Stimulated activated naive CD8-positive, alpha-beta T cell treated with anti-CD3 and anti-CD28 coated beads, Interleukin-15, amount 100 ng/mL, for 72 hours (primary cell): ENCODE measurements at regions not wholly inside any gene's neighbourhood (a gene's known extent, or its start where the extent isn't known, plus 50 kb on each side); places are given as distances from the start of the nearest gene placed in this dataset.

Source experiments
- ATAC-seq: fragments of 150-1000 bp; cut with Tn5 transposase; 2 replicates; pipeline ENCODE4 v1.10.0; 2021; ENCODE audit warnings: mild to moderate bottlenecking, moderate library complexity
- DNase-seq, 2 donors: peaks; one replicate each; pipeline ENCODE4 v3.0.0; 2021 to 2022
- H3K27ac Mint-ChIP-seq, 2 donors: one replicate each; pipeline ENCODE4 v1.8.0; 2022; ENCODE audit warnings: mild to moderate bottlenecking in 2 of 2, mixed read lengths in 2 of 2, moderate library complexity in 2 of 2
- H3K27me3 Mint-ChIP-seq: one replicate; pipeline ENCODE4 v1.8.0; 2022; ENCODE audit warnings: mixed read lengths
- H3K4me1 Mint-ChIP-seq: one replicate; pipeline ENCODE4 v1.8.0; 2022; ENCODE audit warnings: mild to moderate bottlenecking, mixed read lengths
- H3K4me3 Mint-ChIP-seq, 2 donors: one replicate each; pipeline ENCODE4 v1.8.0; 2022; ENCODE audit warnings: mild to moderate bottlenecking in 2 of 2, mixed read lengths in 2 of 2, moderate library complexity in 1 of 2
- H3K9me3 Mint-ChIP-seq, 2 donors: one replicate each; pipeline ENCODE4 v1.8.0; 2022; ENCODE audit warnings: mixed read lengths in 2 of 2

- DNase-seq = no peak
- H3K4me3 Mint-ChIP-seq = no peak overlapping the region
- ATAC-seq = no peak
- peaks cover 32% of the 10 kb centered on the region for H3K27me3 Mint-ChIP-seq
- no peaks in the 10 kb centered on the region for H3K9me3 Mint-ChIP-seq
- H3K27ac Mint-ChIP-seq = no peak overlapping the region
- no peaks in the 10 kb centered on the region for H3K4me1 Mint-ChIP-seq
Observed at GRCh38 chr7:156219307-156220077, 407.2 kb upstream of the SHH start.

DNA sequence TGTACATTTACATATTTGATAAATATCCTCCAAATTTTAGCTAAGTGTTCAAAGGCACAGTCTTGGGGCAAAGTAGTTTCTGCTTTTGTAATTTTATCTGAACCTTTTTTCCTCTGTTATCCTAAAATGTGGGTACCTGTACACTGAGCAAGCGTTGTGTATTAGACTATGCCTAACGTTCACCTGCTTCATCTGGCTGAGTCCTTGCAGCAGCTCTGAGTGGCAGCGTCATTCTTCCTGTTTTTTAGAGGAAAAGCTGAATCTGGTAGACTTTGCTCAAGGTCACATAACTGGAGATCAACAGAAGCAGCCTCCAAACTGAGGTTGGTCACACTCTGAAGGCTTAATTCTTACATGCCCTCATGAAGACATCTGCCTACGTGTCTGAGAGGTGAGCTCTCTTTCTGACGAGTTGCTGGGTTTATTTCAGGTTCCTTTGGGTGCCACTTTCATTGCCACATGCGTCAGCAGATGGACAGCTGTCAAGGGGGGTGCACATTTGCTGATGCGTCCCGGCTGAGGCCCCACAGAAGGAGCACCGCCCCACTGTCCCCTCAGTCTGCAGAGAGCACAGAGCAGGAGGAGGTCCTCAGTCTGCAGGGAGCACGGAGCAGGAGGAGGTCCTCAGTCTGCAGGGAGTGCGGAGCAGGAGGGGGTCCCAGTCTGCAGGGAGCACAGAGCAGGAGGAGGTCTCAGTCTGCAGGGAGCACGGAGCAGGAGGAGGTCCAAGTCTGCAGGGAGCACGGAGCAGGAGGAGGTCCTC, 406.5 kb upstream of the SHH start:
- no peaks in the 10 kb centered on the region for H3K9me3 Mint-ChIP-seq
- ATAC-seq (no peak), DNase-seq (no peak)
- H3K27me3 Mint-ChIP-seq = peaks cover 32% of the 10 kb centered on the region
- no peaks in the 10 kb centered on the region for H3K4me1 Mint-ChIP-seq
- no peak overlapping the region for H3K4me3 Mint-ChIP-seq
- H3K27ac Mint-ChIP-seq = no peak overlapping the region

- Mint-ChIP-seq H3K4me1 (no peaks in the 10 kb centered on the region), H3K9me3 (no peaks in the 10 kb centered on the region), H3K4me3 (no peak overlapping the region), H3K27me3 (peaks cover 32% of the 10 kb centered on the region), H3K27ac (no peak overlapping the region)
- ATAC-seq = no peak
- no peak for DNase-seq
Observed at GRCh38 chr7:156217803-156218202, 405.5 kb upstream of the SHH start.

DNA sequence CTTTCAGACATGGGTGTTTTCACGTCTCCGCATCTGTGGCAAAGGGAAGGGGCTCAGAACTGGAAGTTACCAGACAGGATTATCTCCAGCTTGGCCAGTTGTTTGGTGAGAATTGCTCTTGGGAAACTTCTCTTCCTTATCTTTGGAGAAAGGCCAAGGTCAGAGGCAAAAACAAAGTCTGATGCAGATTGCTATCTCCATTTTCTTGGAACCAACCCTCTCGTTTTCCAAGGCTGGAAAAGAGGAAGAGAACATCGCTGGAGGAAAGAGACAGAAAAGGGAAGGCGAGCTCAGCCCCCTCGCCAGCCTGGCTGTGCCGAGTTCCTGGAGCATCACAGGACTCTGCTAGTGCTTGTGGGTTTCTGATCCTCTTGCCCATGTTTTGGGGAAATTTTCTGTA, 396.8 kb upstream of the SHH start:
- no peaks in the 10 kb centered on the region for H3K9me3 Mint-ChIP-seq
- H3K4me1 Mint-ChIP-seq = no peaks in the 10 kb centered on the region
- DNase-seq (no peak), ATAC-seq (no peak)
- no peak overlapping the region for H3K4me3 Mint-ChIP-seq
- H3K27ac Mint-ChIP-seq = no peak overlapping the region
- peaks cover 9% of the 10 kb centered on the region for H3K27me3 Mint-ChIP-seq

DNA sequence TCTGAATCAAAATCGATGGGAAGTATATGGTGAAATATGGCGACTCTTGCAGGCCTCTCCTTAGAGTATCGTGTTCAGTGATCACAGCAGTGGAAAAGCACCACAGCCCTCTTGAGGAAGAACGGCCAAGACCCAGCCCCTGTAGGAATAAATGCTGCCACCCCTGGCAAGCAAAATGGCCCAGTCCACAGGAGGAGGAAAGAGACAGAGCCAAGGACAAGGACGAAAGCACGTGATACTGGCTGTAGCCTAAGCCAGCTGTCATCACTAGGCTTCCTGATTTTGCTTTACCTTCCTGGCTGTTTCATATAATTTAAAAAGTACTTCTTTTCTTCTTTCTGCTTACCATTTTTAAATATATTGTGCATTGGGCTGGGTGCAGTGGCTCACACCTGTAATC, 395.0 kb upstream of the SHH start:
- H3K27ac Mint-ChIP-seq = no peak overlapping the region
- no peak for DNase-seq
- H3K4me1 Mint-ChIP-seq = no peaks in the 10 kb centered on the region
- no peak for ATAC-seq
- H3K4me3 Mint-ChIP-seq = no peak overlapping the region
- no peaks in the 10 kb centered on the region for H3K9me3 Mint-ChIP-seq
- peaks cover 9% of the 10 kb centered on the region for H3K27me3 Mint-ChIP-seq

GRCh38 chr7:156206174-156206573, 393.9 kb upstream of the SHH start:
- no peaks in the 10 kb centered on the region for H3K4me1 Mint-ChIP-seq

GRCh38 chr7:156204820-156205219, 392.6 kb upstream of the SHH start:
- H3K9me3 Mint-ChIP-seq = no peaks in the 10 kb centered on the region
- no peak overlapping the region for H3K4me3 Mint-ChIP-seq
- ATAC-seq = no peak
- no peak for DNase-seq
- H3K27me3 Mint-ChIP-seq = peaks cover 7% of the 10 kb centered on the region
- no peaks in the 10 kb centered on the region for H3K4me1 Mint-ChIP-seq
- no peak overlapping the region for H3K27ac Mint-ChIP-seq

More at GRCh38 chr7:156206174-156206573, 393.9 kb upstream of the SHH start:
- no peak overlapping the region for H3K27ac Mint-ChIP-seq
- no peak overlapping the region for H3K4me3 Mint-ChIP-seq
- H3K9me3 Mint-ChIP-seq = no peaks in the 10 kb centered on the region
- ATAC-seq (no peak), DNase-seq (no peak)
- H3K27me3 Mint-ChIP-seq = peaks cover 9% of the 10 kb centered on the region

DNA sequence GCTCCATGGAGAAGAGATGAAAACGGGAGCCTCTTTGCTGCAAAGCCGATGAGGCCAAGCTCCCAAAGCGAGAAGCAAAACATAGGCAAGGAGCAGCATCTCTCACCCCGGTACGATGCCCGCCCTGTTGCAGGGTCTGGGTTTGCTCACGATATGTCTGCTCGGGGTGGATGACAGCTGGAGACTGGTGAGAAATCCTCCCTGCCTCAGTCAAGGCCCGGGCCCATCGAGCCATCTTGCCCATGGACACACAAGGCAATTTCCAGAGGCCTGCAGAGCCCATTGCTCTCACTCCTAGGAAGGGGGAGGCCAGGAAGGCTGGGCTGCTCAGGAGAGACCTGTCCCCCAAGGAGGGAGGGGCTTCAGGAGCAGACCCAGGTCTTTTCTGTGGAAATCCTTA, 391.7 kb upstream of the SHH start:
- DNase-seq = no peak
- no peaks in the 10 kb centered on the region for H3K9me3 Mint-ChIP-seq
- H3K4me1 Mint-ChIP-seq = no peaks in the 10 kb centered on the region
- peaks cover 6% of the 10 kb centered on the region for H3K27me3 Mint-ChIP-seq
- H3K27ac Mint-ChIP-seq = no peak overlapping the region
- ATAC-seq = no peak
- H3K4me3 Mint-ChIP-seq = no peak overlapping the region

- H3K27ac Mint-ChIP-seq = peak overlapping the region in 1 of 2 donors; percentile 30
- peaks cover 22% of the 10 kb centered on the region for H3K27me3 Mint-ChIP-seq
Observed at GRCh38 chr7:156198277-156198676, 386.0 kb upstream of the SHH start.

DNA sequence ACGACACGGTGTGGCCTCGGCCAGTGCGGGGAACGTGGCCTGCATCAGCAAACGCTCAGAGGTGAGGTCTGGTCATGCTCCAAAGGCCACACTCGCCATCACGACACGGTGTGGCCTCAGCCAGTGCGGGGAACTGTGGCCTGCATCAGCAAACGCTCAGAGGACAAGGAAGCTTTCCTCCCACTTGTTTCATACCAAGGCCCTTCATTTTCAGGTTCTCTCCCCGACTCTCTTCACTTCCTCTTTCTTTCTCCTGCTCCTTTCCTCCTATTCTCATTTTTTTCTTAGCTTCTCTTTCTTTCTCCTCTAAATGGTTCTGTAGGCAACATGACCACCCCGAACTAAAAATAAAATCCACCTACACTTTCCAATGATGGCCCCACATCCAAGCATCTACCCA, 384.4 kb upstream of the SHH start:
- Mint-ChIP-seq H3K4me1 (no peaks in the 10 kb centered on the region), H3K9me3 (no peaks in the 10 kb centered on the region), H3K4me3 (no peak overlapping the region), H3K27me3 (peaks cover 32% of the 10 kb centered on the region), H3K27ac (no peak overlapping the region)
- ATAC-seq (no peak), DNase-seq (no peak)

More at GRCh38 chr7:156198277-156198676, 386.0 kb upstream of the SHH start:
- no peak for DNase-seq
- Mint-ChIP-seq H3K4me1 (no peaks in the 10 kb centered on the region), H3K4me3 (no peak overlapping the region), H3K9me3 (no peaks in the 10 kb centered on the region)
- ATAC-seq = no peak

- Mint-ChIP-seq H3K27ac (no peak overlapping the region), H3K9me3 (no peaks in the 10 kb centered on the region), H3K4me3 (no peak overlapping the region), H3K4me1 (no peaks in the 10 kb centered on the region), H3K27me3 (peaks cover 40% of the 10 kb centered on the region)
- DNase-seq = no peak
- no peak for ATAC-seq
Observed at GRCh38 chr7:156195276-156195675, 383.0 kb upstream of the SHH start.

- H3K27ac Mint-ChIP-seq = no peak overlapping the region
- H3K4me3 Mint-ChIP-seq = no peak overlapping the region
- no peak for DNase-seq
- no peak for ATAC-seq
- no peaks in the 10 kb centered on the region for H3K4me1 Mint-ChIP-seq
- H3K9me3 Mint-ChIP-seq = no peaks in the 10 kb centered on the region
- H3K27me3 Mint-ChIP-seq = peaks cover 40% of the 10 kb centered on the region
Observed at GRCh38 chr7:156194813-156195212, 382.6 kb upstream of the SHH start.

- no peak for ATAC-seq
- Mint-ChIP-seq H3K4me1 (no peaks in the 10 kb centered on the region), H3K9me3 (no peaks in the 10 kb centered on the region), H3K27ac (no peak overlapping the region), H3K4me3 (no peak overlapping the region), H3K27me3 (peaks cover 33% of the 10 kb centered on the region)
- DNase-seq = no peak
Observed at GRCh38 chr7:156192921-156193320, 380.7 kb upstream of the SHH start.

DNA sequence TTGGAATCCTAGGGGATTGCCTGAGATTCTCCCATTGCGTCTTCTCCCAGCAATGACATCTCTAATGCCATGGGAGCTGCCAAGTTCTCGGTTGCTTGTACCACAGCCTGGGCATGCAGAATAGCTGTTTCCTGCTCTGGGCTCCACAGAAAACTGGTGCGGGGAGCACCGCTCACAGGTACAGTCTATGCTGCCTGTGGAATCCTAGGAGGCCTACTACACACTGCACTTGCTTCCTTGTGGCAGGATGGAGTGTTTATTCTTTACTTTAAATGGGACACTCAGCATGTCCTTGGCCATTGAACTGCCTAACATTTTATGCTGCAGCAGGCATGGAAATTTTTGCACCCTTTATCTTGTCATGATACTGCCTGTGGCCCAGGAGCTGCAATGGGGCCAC, 378.8 kb upstream of the SHH start:
- Mint-ChIP-seq H3K4me3 (no peak overlapping the region), H3K27ac (no peak overlapping the region), H3K9me3 (no peaks in the 10 kb centered on the region), H3K27me3 (peaks cover 33% of the 10 kb centered on the region), H3K4me1 (no peaks in the 10 kb centered on the region)
- no peak for DNase-seq
- ATAC-seq = no peak

- ATAC-seq = no peak
- peaks cover 12% of the 10 kb centered on the region for H3K27me3 Mint-ChIP-seq
Observed at GRCh38 chr7:156185076-156185475, 372.8 kb upstream of the SHH start.

DNA sequence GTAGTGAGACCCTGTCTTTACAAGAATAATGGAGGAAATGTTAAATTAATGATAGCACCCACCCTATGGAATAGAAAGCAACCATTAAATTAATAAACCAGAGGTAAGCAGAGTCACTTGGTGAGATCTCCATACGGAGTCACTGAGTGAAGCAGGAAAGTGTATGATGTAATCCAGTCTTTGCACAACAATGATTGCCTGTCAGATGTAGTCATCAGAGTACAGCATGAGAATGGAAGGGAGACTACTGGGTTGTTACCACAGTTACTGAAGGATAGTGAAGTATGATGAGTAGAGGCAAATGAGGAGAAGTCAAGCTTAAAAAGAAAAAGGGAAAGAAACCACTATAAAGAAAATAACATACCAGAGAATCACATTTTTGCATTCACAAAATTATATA, 371.9 kb upstream of the SHH start:
- Mint-ChIP-seq H3K27ac (no peak overlapping the region), H3K27me3 (peaks cover 15% of the 10 kb centered on the region), H3K4me3 (no peak overlapping the region), H3K4me1 (no peaks in the 10 kb centered on the region), H3K9me3 (peaks cover 7 to 12% of the 10 kb centered on the region in 2 donors)
- no peak for ATAC-seq
- DNase-seq = no peak

More at GRCh38 chr7:156185076-156185475, 372.8 kb upstream of the SHH start:
- Mint-ChIP-seq H3K9me3 (peaks cover 7 to 12% of the 10 kb centered on the region in 2 donors), H3K4me3 (no peak overlapping the region), H3K4me1 (no peaks in the 10 kb centered on the region), H3K27ac (no peak overlapping the region)
- DNase-seq = no peak
